ENCODE measurements at regions not wholly inside any gene's neighbourhood (a gene's known extent, or its start where the extent isn't known, plus 50 kb on each side); places are given as distances from the start of the nearest gene placed in this dataset.

GRCh38 chr9:11892401-11892800, 800.8 kb upstream of the TYRP1 start:
- Histone ChIP-seq H3K27me3 (ENCODE audit: insufficient read depth, poor library complexity, severe bottlenecking) (no peaks in the 10 kb centered on the region), H3K36me3 (ENCODE audit: low read depth) (no peaks in the 10 kb centered on the region), H3K27ac (ENCODE audit: poor library complexity, severe bottlenecking) (no peak overlapping the region), H3K4me1 (ENCODE audit: insufficient read depth, poor library complexity, severe bottlenecking) (no peaks in the 10 kb centered on the region), H3K9me3 (ENCODE audit: severe bottlenecking) (no peaks in the 10 kb centered on the region), H3K4me3 (ENCODE audit: severe bottlenecking) (no peak overlapping the region)
- DNase-seq (ENCODE audit: low spot score), result no peak
- no peak for TF ChIP-seq CTCF (IDR thresholded peaks at IDR 0.05; ENCODE audit: poor library complexity, severe bottlenecking)
- no peak for ATAC-seq (ENCODE audit: low read depth)

- Histone ChIP-seq H3K27ac (ENCODE audit: poor library complexity, severe bottlenecking) (no peak overlapping the region), H3K9me3 (ENCODE audit: severe bottlenecking) (no peaks in the 10 kb centered on the region), H3K4me1 (ENCODE audit: insufficient read depth, poor library complexity, severe bottlenecking) (no peaks in the 10 kb centered on the region), H3K27me3 (ENCODE audit: insufficient read depth, poor library complexity, severe bottlenecking) (no peaks in the 10 kb centered on the region), H3K36me3 (ENCODE audit: low read depth) (no peaks in the 10 kb centered on the region), H3K4me3 (ENCODE audit: severe bottlenecking) (no peak overlapping the region)
- no peak for DNase-seq (ENCODE audit: low spot score)
- ATAC-seq (ENCODE audit: low read depth), result no peak
- TF ChIP-seq CTCF (IDR thresholded peaks at IDR 0.05; ENCODE audit: poor library complexity, severe bottlenecking), result no peak
Observed at GRCh38 chr9:11893331-11893730, 799.9 kb upstream of the TYRP1 start.

- Histone ChIP-seq H3K4me3 (ENCODE audit: severe bottlenecking) (no peak overlapping the region), H3K4me1 (ENCODE audit: insufficient read depth, poor library complexity, severe bottlenecking) (no peaks in the 10 kb centered on the region), H3K9me3 (ENCODE audit: severe bottlenecking) (no peaks in the 10 kb centered on the region), H3K27ac (ENCODE audit: poor library complexity, severe bottlenecking) (no peak overlapping the region), H3K36me3 (ENCODE audit: low read depth) (no peaks in the 10 kb centered on the region), H3K27me3 (ENCODE audit: insufficient read depth, poor library complexity, severe bottlenecking) (no peaks in the 10 kb centered on the region)
- TF ChIP-seq CTCF (IDR thresholded peaks at IDR 0.05; ENCODE audit: poor library complexity, severe bottlenecking), result no peak
- DNase-seq (ENCODE audit: low spot score) (no peak), ATAC-seq (ENCODE audit: low read depth) (no peak)
Observed at GRCh38 chr9:11894136-11894535, 799.0 kb upstream of the TYRP1 start.

- no peak overlapping the region for H3K27ac ChIP-seq (ENCODE audit: poor library complexity, severe bottlenecking)
- H3K4me1 ChIP-seq (ENCODE audit: insufficient read depth, poor library complexity, severe bottlenecking), result no peaks in the 10 kb centered on the region
- no peak for TF ChIP-seq CTCF (IDR thresholded peaks at IDR 0.05; ENCODE audit: poor library complexity, severe bottlenecking)
- H3K36me3 ChIP-seq (ENCODE audit: low read depth), result no peaks in the 10 kb centered on the region
- no peak overlapping the region for H3K4me3 ChIP-seq (ENCODE audit: severe bottlenecking)
- H3K9me3 ChIP-seq (ENCODE audit: severe bottlenecking), result no peaks in the 10 kb centered on the region
- ATAC-seq (ENCODE audit: low read depth), result no peak
- DNase-seq (ENCODE audit: low spot score), result no peak
- no peaks in the 10 kb centered on the region for H3K27me3 ChIP-seq (ENCODE audit: insufficient read depth, poor library complexity, severe bottlenecking)
Observed at GRCh38 chr9:11902610-11903009, 790.6 kb upstream of the TYRP1 start.

- Histone ChIP-seq H3K4me1 (ENCODE audit: insufficient read depth, poor library complexity, severe bottlenecking) (no peaks in the 10 kb centered on the region), H3K9me3 (ENCODE audit: severe bottlenecking) (no peaks in the 10 kb centered on the region), H3K27ac (ENCODE audit: poor library complexity, severe bottlenecking) (no peak overlapping the region), H3K27me3 (ENCODE audit: insufficient read depth, poor library complexity, severe bottlenecking) (no peaks in the 10 kb centered on the region), H3K4me3 (ENCODE audit: severe bottlenecking) (no peak overlapping the region), H3K36me3 (ENCODE audit: low read depth) (no peaks in the 10 kb centered on the region)
- no peak for ATAC-seq (ENCODE audit: low read depth)
- TF ChIP-seq CTCF (IDR thresholded peaks at IDR 0.05; ENCODE audit: poor library complexity, severe bottlenecking), result no peak
- DNase-seq (ENCODE audit: low spot score), result no peak
Observed at GRCh38 chr9:11915699-11916098, 777.5 kb upstream of the TYRP1 start.

Data from RWPE2 (cell line).